IMR-90 (cell line): ENCODE measurements at regions not wholly inside any gene's neighbourhood (a gene's known extent, or its start where the extent isn't known, plus 50 kb on each side); places are given as distances from the start of the nearest gene placed in this dataset.

Experiments used
- CTCF ChIP-seq: conservative IDR thresholded peaks from 2 replicates; pipeline ENCODE4 v1.5.1; 2012; ENCODE audit warnings: mild to moderate bottlenecking, low read depth, low read length, improper control_type of control experiment
- FOS ChIP-seq: fragments of 150-350 bp; IDR thresholded peaks from 2 replicates; pipeline ENCODE4 v1.6.1; 2016; ENCODE audit warnings: low read depth, low read length
- MAFK ChIP-seq: IDR thresholded peaks from 2 replicates; pipeline ENCODE4 v1.6.1; 2012; ENCODE audit warnings: low read depth, low read length, improper control_type of control experiment
- POLR2A ChIP-seq: IDR thresholded peaks from 2 replicates; pipeline ENCODE4 v1.6.1; 2012; ENCODE audit warnings: mild to moderate bottlenecking, low read depth, low read length

GRCh38 chr15:26421065-26421464, 351.8 kb downstream of the GABRB3 start:
- TF ChIP-seq CTCF = no peak
- no peak for TF ChIP-seq FOS
- TF ChIP-seq POLR2A = no peak
- TF ChIP-seq MAFK = no peak
